SH-SY5Y (cell line): ENCODE measurements at regions not wholly inside any gene's neighbourhood (a gene's known extent, or its start where the extent isn't known, plus 50 kb on each side); places are given as distances from the start of the nearest gene placed in this dataset.

Experiments
- GATA2 ChIP-seq: IDR thresholded peaks from 2 replicates; pipeline ENCODE4 v1.6.1; 2011; ENCODE audit warnings: mild to moderate bottlenecking, low read depth, low read length
- GATA3 ChIP-seq: IDR thresholded peaks from 2 replicates; pipeline ENCODE4 v1.6.1; 2011; ENCODE audit warnings: low read depth, mild to moderate bottlenecking, low read length, moderate library complexity

DNA sequence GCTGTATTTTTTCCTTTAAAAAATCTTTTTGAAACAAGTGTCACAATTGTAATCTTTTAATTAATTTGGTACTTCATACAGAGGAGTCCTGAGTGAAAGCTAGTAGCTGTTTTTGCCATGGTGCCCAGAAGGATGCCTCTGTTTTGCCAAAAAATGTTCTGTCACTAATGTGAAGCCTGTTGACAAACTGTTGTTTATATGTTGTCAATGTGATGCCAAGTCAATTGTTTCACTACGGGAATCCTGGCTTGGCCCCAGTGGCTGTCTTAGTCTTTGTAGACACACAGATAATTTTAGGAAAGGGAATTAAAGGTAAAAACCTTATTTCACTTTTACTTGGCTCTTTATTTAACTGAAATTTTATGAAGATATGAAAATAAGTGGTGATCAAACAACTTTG, 706.4 kb upstream of the MMS22L start:
- TF ChIP-seq GATA2 (no peak), GATA3 (no peak)
